ENCODE measurements at regions not wholly inside any gene's neighbourhood (a gene's known extent, or its start where the extent isn't known, plus 50 kb on each side); places are given as distances from the start of the nearest gene placed in this dataset.

DNA sequence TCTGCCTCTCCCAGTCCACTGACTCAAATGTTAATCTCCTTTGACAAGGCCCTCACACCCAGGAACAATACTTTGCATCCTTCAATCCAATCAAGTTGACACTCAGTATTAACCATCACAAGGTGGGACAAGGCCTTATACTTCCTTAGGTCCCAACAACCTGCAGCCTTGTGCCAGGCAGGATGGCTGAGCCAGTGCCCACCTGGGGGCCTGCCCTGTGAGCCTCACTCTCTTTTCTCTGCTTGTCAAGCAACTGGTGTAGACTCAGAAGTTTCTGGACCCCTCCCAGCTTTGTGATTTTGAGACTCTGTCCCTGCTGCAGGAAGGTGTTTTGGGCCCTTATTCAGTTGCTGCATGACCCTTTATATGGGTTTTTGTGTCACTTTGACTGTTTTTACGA, 310.0 kb upstream of the C1orf174 start:
- Histone ChIP-seq H3K36me3 (ENCODE audit: control insufficient read depth in 1 of 2, insufficient read depth in 2 of 2, low read length in 2 of 2) (no peaks in the 10 kb centered on the region), H3K4me1 (ENCODE audit: control insufficient read depth in 1 of 2, insufficient read depth in 2 of 2, low read length in 2 of 2) (no peaks in the 10 kb centered on the region), H3K9me3 (ENCODE audit: control insufficient read depth in 1 of 2, low read length in 2 of 2) (peaks cover 5 to 15% of the 10 kb centered on the region in 2 donors), H3K4me3 (ENCODE audit: low read depth in 1 of 2, low read length in 2 of 2) (no peak overlapping the region), H3K27me3 (ENCODE audit: low read depth, low read length) (no peaks in the 10 kb centered on the region), H3K27ac (ENCODE audit: low read length) (no peak overlapping the region)

DNA sequence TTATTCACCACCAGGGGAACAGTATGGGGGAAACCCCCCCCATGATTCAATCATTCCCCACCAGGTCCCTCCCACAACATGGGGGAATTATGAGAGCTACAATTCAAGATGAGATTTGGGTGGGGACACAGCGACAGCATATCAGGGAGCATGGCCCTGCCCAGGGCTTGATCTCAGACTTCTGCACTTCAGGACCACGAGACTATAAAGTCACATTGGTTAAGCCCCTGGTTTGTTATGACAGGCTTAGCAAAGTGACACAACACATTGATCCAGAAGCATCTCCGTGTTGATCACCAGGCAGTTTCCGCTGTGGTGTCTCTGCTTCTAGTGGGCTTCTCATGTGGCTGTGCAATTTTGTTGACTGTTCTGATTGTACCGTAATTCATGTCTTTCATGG, 312.7 kb upstream of the C1orf174 start:
- Histone ChIP-seq H3K4me3 (ENCODE audit: low read depth in 1 of 2, low read length in 2 of 2) (no peak overlapping the region), H3K27ac (ENCODE audit: low read length) (no peak overlapping the region), H3K27me3 (ENCODE audit: low read depth, low read length) (no peaks in the 10 kb centered on the region), H3K9me3 (ENCODE audit: control insufficient read depth in 1 of 2, low read length in 2 of 2) (peaks cover 0 to 2% of the 10 kb centered on the region in 2 donors), H3K4me1 (ENCODE audit: control insufficient read depth in 1 of 2, insufficient read depth in 2 of 2, low read length in 2 of 2) (no peaks in the 10 kb centered on the region), H3K36me3 (ENCODE audit: control insufficient read depth in 1 of 2, insufficient read depth in 2 of 2, low read length in 2 of 2) (no peaks in the 10 kb centered on the region)

- Histone ChIP-seq H3K4me3 (ENCODE audit: low read depth in 1 of 2, low read length in 2 of 2) (no peak overlapping the region), H3K36me3 (ENCODE audit: control insufficient read depth in 1 of 2, insufficient read depth in 2 of 2, low read length in 2 of 2) (no peaks in the 10 kb centered on the region), H3K4me1 (ENCODE audit: control insufficient read depth in 1 of 2, insufficient read depth in 2 of 2, low read length in 2 of 2) (no peaks in the 10 kb centered on the region), H3K27me3 (ENCODE audit: low read depth, low read length) (no peaks in the 10 kb centered on the region), H3K27ac (ENCODE audit: low read length) (no peak overlapping the region), H3K9me3 (ENCODE audit: control insufficient read depth in 1 of 2, low read length in 2 of 2) (peaks cover 0 to 7% of the 10 kb centered on the region in 2 donors)
These were observed 313.4 kb upstream of the C1orf174 start for GRCh38 chr1:4213366-4213973.

DNA sequence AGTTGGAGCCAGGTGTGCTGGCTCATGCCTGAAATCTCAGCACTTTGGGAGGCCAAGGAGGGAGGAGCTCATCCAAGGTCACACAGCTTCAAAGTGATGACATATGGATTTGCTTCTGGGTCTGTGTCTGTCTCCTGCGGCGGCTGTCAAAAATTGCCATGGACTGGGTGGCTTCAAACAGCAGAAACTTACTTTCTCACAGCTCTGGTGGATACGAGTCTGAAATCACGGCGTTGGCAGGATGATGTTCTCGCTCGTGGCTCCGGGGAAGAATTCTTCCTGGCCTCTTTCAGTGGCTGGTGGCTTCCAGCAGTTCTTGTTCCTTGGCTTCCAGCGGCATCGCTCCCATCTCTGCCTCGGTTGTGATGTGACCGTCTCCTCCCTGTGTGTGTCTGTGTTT, 314.8 kb upstream of the C1orf174 start:
- no peak overlapping the region for H3K4me3 ChIP-seq (ENCODE audit: low read depth in 1 of 2, low read length in 2 of 2)
- no peaks in the 10 kb centered on the region for H3K4me1 ChIP-seq (ENCODE audit: control insufficient read depth in 1 of 2, insufficient read depth in 2 of 2, low read length in 2 of 2)
- H3K36me3 ChIP-seq (ENCODE audit: control insufficient read depth in 1 of 2, insufficient read depth in 2 of 2, low read length in 2 of 2) = no peaks in the 10 kb centered on the region
- H3K27me3 ChIP-seq (ENCODE audit: low read depth, low read length) = no peaks in the 10 kb centered on the region
- no peak overlapping the region for H3K27ac ChIP-seq (ENCODE audit: low read length)
- H3K9me3 ChIP-seq (ENCODE audit: control insufficient read depth in 1 of 2, low read length in 2 of 2) = peaks cover 0 to 9% of the 10 kb centered on the region in 2 donors

DNA sequence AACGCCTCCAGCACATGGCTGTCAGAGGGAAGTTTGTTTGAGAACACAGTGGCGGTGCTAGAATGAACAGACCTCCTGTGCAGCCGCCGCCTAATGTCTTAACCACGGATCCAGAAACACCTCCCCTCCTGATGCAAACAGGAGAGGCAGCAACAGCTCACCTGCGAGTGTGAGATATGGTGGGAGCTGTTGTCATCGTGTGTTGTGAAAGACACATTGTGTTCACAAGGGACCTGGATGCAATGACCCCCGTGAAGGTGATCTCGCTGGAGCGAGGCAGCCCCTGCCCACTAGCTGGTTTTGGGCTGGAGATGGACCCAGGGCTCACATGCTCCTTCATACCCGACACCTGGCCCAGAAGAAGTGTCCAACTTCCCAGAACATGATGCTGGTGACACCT, 315.3 kb upstream of the C1orf174 start:
- Histone ChIP-seq H3K9me3 (ENCODE audit: control insufficient read depth in 1 of 2, low read length in 2 of 2) (peaks cover 0 to 9% of the 10 kb centered on the region in 2 donors), H3K4me1 (ENCODE audit: control insufficient read depth in 1 of 2, insufficient read depth in 2 of 2, low read length in 2 of 2) (no peaks in the 10 kb centered on the region), H3K4me3 (ENCODE audit: low read depth in 1 of 2, low read length in 2 of 2) (no peak overlapping the region), H3K36me3 (ENCODE audit: control insufficient read depth in 1 of 2, insufficient read depth in 2 of 2, low read length in 2 of 2) (no peaks in the 10 kb centered on the region), H3K27me3 (ENCODE audit: low read depth, low read length) (no peaks in the 10 kb centered on the region), H3K27ac (ENCODE audit: low read length) (no peak overlapping the region)

DNA sequence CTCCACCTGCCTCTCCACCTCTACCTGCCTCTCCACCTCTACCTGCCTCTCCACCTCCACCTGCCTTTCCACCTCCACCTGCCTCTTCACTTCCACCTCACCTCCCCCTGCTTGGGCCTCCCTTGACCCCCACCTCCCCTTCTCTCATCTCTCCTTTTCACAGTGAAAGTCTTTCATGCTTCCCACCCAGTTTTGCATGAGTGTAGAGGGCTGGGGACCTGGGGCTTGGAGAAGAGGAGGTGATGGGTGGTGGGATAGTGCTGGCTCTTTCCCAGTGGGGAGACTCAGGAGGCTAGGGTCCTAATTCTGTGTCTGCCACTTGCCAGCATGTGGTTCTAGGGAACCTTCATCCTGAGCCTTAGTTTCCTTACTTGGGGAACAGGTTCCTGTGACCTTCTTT, 316.2 kb upstream of the C1orf174 start:
- no peaks in the 10 kb centered on the region for H3K4me1 ChIP-seq (ENCODE audit: control insufficient read depth in 1 of 2, insufficient read depth in 2 of 2, low read length in 2 of 2)
- no peak overlapping the region for H3K27ac ChIP-seq (ENCODE audit: low read length)
- no peaks in the 10 kb centered on the region for H3K27me3 ChIP-seq (ENCODE audit: low read depth, low read length)
- H3K36me3 ChIP-seq (ENCODE audit: control insufficient read depth in 1 of 2, insufficient read depth in 2 of 2, low read length in 2 of 2) = no peaks in the 10 kb centered on the region
- no peak overlapping the region for H3K4me3 ChIP-seq (ENCODE audit: low read depth in 1 of 2, low read length in 2 of 2)
- peaks cover 0 to 9% of the 10 kb centered on the region in 2 donors for H3K9me3 ChIP-seq (ENCODE audit: control insufficient read depth in 1 of 2, low read length in 2 of 2)

GRCh38 chr1:4218619-4219018, 318.5 kb upstream of the C1orf174 start:
- Histone ChIP-seq H3K27me3 (ENCODE audit: low read depth, low read length) (no peaks in the 10 kb centered on the region), H3K4me3 (ENCODE audit: low read depth in 1 of 2, low read length in 2 of 2) (no peak overlapping the region), H3K27ac (ENCODE audit: low read length) (no peak overlapping the region), H3K36me3 (ENCODE audit: control insufficient read depth in 1 of 2, insufficient read depth in 2 of 2, low read length in 2 of 2) (no peaks in the 10 kb centered on the region), H3K4me1 (ENCODE audit: control insufficient read depth in 1 of 2, insufficient read depth in 2 of 2, low read length in 2 of 2) (no peaks in the 10 kb centered on the region), H3K9me3 (ENCODE audit: control insufficient read depth in 1 of 2, low read length in 2 of 2) (peaks cover 0 to 9% of the 10 kb centered on the region in 2 donors)

- H3K27me3 ChIP-seq (ENCODE audit: low read depth, low read length) = no peaks in the 10 kb centered on the region
- no peak overlapping the region for H3K4me3 ChIP-seq (ENCODE audit: low read depth in 1 of 2, low read length in 2 of 2)
- H3K27ac ChIP-seq (ENCODE audit: low read length) = no peak overlapping the region
- H3K4me1 ChIP-seq (ENCODE audit: control insufficient read depth in 1 of 2, insufficient read depth in 2 of 2, low read length in 2 of 2) = no peaks in the 10 kb centered on the region
- H3K36me3 ChIP-seq (ENCODE audit: control insufficient read depth in 1 of 2, insufficient read depth in 2 of 2, low read length in 2 of 2) = no peaks in the 10 kb centered on the region
- peaks cover 0 to 9% of the 10 kb centered on the region in 2 donors for H3K9me3 ChIP-seq (ENCODE audit: control insufficient read depth in 1 of 2, low read length in 2 of 2)
These were observed 319.0 kb upstream of the C1orf174 start for GRCh38 chr1:4219111-4219510.

DNA sequence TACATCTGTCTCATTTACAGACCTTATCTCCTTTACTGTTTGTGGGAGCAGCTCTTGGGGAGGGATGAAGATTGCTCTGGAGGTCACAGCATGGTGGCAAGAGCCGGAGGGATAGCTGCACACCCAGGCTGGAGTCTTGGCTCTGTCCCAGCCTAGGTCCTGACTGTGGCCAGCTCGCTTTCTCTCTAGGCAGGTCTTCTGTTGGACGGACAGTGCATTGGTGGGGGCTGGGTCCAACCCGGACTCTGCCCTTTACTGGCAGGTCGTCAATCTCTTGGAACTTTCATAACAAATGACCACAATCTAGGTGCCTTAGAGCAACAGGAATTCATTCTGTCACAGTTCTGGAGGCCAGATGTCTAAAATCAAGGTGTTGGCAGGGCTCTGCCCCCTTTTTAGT, 319.8 kb upstream of the C1orf174 start:
- Histone ChIP-seq H3K36me3 (ENCODE audit: control insufficient read depth in 1 of 2, insufficient read depth in 2 of 2, low read length in 2 of 2) (no peaks in the 10 kb centered on the region), H3K27me3 (ENCODE audit: low read depth, low read length) (no peaks in the 10 kb centered on the region), H3K4me3 (ENCODE audit: low read depth in 1 of 2, low read length in 2 of 2) (no peak overlapping the region), H3K4me1 (ENCODE audit: control insufficient read depth in 1 of 2, insufficient read depth in 2 of 2, low read length in 2 of 2) (no peaks in the 10 kb centered on the region), H3K27ac (ENCODE audit: low read length) (no peak overlapping the region), H3K9me3 (ENCODE audit: control insufficient read depth in 1 of 2, low read length in 2 of 2) (peaks cover 0 to 9% of the 10 kb centered on the region in 2 donors)

- H3K27ac ChIP-seq (ENCODE audit: low read length) = no peak overlapping the region
- no peaks in the 10 kb centered on the region for H3K27me3 ChIP-seq (ENCODE audit: low read depth, low read length)
- H3K36me3 ChIP-seq (ENCODE audit: control insufficient read depth in 1 of 2, insufficient read depth in 2 of 2, low read length in 2 of 2) = no peaks in the 10 kb centered on the region
- H3K4me1 ChIP-seq (ENCODE audit: control insufficient read depth in 1 of 2, insufficient read depth in 2 of 2, low read length in 2 of 2) = no peaks in the 10 kb centered on the region
- H3K9me3 ChIP-seq (ENCODE audit: control insufficient read depth in 1 of 2, low read length in 2 of 2) = peaks cover 0 to 9% of the 10 kb centered on the region in 2 donors
- no peak overlapping the region for H3K4me3 ChIP-seq (ENCODE audit: low read depth in 1 of 2, low read length in 2 of 2)
These were observed 320.3 kb upstream of the C1orf174 start for GRCh38 chr1:4220362-4220761.

- no peaks in the 10 kb centered on the region for H3K4me1 ChIP-seq (ENCODE audit: control insufficient read depth in 1 of 2, insufficient read depth in 2 of 2, low read length in 2 of 2)
- H3K27ac ChIP-seq (ENCODE audit: low read length) = no peak overlapping the region
- H3K9me3 ChIP-seq (ENCODE audit: control insufficient read depth in 1 of 2, low read length in 2 of 2) = peaks cover 0 to 9% of the 10 kb centered on the region in 2 donors
- no peak overlapping the region for H3K4me3 ChIP-seq (ENCODE audit: low read depth in 1 of 2, low read length in 2 of 2)
- H3K36me3 ChIP-seq (ENCODE audit: control insufficient read depth in 1 of 2, insufficient read depth in 2 of 2, low read length in 2 of 2) = no peaks in the 10 kb centered on the region
- no peaks in the 10 kb centered on the region for H3K27me3 ChIP-seq (ENCODE audit: low read depth, low read length)
These were observed 321.0 kb upstream of the C1orf174 start for GRCh38 chr1:4221107-4221506.

Data from muscle layer of duodenum (tissue), 2 donors.